ENCODE measurements at regions not wholly inside any gene's neighbourhood (a gene's known extent, or its start where the extent isn't known, plus 50 kb on each side); places are given as distances from the start of the nearest gene placed in this dataset.

DNA sequence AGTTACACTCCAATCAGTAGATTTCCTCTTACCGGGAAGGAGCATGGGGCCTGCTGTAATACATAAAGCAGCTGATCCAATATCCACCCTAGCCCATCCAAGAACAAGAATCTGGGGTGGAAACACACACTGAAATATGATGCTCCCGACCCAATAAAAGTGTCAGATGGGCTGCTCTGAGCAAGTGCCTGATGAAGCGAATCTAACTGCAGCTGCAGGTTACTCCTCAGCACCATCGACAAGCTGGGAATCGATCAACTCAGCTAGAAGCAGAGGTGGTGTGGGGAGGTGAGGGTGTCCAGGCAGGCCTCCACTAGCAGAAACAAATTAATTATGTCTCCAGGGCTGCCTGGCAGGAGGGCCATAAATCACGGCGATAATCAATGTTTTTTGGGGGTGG is 64.0 kb upstream of the WSCD2 start:
- TF ChIP-seq, protein P1, sequence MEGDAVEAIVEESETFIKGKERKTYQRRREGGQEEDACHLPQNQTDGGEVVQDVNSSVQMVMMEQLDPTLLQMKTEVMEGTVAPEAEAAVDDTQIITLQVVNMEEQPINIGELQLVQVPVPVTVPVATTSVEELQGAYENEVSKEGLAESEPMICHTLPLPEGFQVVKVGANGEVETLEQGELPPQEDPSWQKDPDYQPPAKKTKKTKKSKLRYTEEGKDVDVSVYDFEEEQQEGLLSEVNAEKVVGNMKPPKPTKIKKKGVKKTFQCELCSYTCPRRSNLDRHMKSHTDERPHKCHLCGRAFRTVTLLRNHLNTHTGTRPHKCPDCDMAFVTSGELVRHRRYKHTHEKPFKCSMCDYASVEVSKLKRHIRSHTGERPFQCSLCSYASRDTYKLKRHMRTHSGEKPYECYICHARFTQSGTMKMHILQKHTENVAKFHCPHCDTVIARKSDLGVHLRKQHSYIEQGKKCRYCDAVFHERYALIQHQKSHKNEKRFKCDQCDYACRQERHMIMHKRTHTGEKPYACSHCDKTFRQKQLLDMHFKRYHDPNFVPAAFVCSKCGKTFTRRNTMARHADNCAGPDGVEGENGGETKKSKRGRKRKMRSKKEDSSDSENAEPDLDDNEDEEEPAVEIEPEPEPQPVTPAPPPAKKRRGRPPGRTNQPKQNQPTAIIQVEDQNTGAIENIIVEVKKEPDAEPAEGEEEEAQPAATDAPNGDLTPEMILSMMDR (IDR thresholded peaks at IDR 0.05) = no peak
- TF ChIP-seq POLR2A (IDR thresholded peaks at IDR 0.05) = no peak
